ENCODE measurements at regions not wholly inside any gene's neighbourhood (a gene's known extent, or its start where the extent isn't known, plus 50 kb on each side); places are given as distances from the start of the nearest gene placed in this dataset.

DNA sequence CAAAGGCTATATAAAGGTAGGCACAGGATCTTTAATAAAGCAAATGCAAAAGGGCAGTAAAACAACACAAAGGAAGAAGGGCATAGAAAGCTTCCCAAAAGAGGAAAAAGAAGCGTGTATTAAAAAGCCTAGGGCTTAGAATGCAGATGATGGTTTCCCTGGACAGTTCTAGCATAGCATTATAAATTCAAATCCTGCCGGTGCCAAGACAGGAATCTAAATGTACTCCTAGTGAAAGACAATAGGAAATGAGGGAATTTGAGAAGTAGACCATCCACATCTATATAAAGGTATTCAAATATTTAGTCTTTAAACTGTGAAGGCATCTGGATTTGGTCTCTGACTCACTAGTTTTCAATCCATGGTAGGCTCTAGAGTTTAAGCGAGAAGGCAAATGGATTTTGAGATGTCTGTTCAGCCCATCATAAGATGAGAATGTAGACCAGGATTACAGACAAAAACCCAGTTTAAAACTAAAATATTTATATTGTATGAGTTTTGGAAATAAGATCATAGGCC lies 431.8 kb downstream of the TBL1XR1 start:
- Histone ChIP-seq H3K9me3 (ENCODE audit: control insufficient read depth in 4 of 4, insufficient read depth in 3 of 4, low read length in 3 of 4) (peaks cover 0 to 3% (median under 1%) of the 10 kb centered on the region in 4 donors), H3K27ac (ENCODE audit: low read depth in 1 of 2, low read length in 1 of 2) (no peak overlapping the region), H3K9ac (ENCODE audit: insufficient read depth in 1 of 2, low read length in 2 of 2) (no peak overlapping the region), H3K36me3 (ENCODE audit: control insufficient read depth in 4 of 4, insufficient read depth in 4 of 4, low read length in 4 of 4) (no peaks in the 10 kb centered on the region), H3K27me3 (ENCODE audit: control insufficient read depth in 3 of 3, insufficient read depth in 3 of 3, low read length in 2 of 3) (no peaks in the 10 kb centered on the region), H3K4me3 (no peak overlapping the region), H3K4me1 (ENCODE audit: control insufficient read depth in 5 of 5, insufficient read depth in 5 of 5, low read length in 5 of 5) (no peaks in the 10 kb centered on the region)
- WGBS, 2 donors: 93 to 94% methylated on average over 3 of the region's 3 CpGs
- ATAC-seq (ENCODE audit: insufficient read depth, low FRiP score): no peak
- no peak for DNase-seq
- TF ChIP-seq, protein P1, sequence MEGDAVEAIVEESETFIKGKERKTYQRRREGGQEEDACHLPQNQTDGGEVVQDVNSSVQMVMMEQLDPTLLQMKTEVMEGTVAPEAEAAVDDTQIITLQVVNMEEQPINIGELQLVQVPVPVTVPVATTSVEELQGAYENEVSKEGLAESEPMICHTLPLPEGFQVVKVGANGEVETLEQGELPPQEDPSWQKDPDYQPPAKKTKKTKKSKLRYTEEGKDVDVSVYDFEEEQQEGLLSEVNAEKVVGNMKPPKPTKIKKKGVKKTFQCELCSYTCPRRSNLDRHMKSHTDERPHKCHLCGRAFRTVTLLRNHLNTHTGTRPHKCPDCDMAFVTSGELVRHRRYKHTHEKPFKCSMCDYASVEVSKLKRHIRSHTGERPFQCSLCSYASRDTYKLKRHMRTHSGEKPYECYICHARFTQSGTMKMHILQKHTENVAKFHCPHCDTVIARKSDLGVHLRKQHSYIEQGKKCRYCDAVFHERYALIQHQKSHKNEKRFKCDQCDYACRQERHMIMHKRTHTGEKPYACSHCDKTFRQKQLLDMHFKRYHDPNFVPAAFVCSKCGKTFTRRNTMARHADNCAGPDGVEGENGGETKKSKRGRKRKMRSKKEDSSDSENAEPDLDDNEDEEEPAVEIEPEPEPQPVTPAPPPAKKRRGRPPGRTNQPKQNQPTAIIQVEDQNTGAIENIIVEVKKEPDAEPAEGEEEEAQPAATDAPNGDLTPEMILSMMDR (IDR thresholded peaks at IDR 0.05; ENCODE audit: control extremely low read depth, extremely low read depth): no peak

DNA sequence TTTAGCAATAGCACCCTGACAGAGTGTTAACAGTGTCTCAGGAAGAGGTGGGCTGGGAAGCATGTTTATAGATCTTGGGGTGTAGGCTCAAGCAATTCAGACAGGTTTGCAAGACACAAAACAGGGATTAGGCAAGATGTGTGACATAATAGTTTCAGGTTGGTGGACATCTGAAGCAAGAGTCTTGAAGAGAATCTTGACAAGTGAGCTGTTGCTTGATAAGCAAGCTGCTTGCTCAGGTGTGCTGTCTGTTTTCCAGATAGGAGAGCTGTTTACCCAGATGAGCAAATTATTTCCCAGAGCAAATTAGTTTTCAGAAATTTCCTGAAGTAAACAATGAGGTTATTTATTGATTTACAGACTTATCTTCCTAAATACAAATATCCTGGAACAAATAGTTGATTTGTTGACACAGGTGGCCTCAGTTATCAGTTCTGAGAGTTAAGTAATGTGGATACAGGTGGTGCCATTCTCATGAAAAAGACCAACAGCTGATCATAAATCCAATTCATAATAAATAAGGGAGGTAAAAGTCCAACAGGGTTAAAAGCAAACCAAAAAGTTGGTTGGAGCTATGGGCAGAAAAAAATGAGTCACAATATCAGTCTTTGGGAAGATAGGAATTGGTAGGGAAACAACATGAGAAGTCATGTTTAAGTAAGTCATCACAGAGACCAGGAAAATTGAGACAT lies 437.3 kb downstream of the TBL1XR1 start:
- Histone ChIP-seq H3K36me3 (ENCODE audit: control insufficient read depth in 4 of 4, insufficient read depth in 4 of 4, low read length in 4 of 4) (no peaks in the 10 kb centered on the region), H3K9ac (ENCODE audit: insufficient read depth in 1 of 2, low read length in 2 of 2) (no peak overlapping the region), H3K27me3 (ENCODE audit: control insufficient read depth in 3 of 3, insufficient read depth in 3 of 3, low read length in 2 of 3) (no peaks in the 10 kb centered on the region), H3K4me1 (ENCODE audit: control insufficient read depth in 5 of 5, insufficient read depth in 5 of 5, low read length in 5 of 5) (no peaks in the 10 kb centered on the region), H3K4me3 (no peak overlapping the region), H3K27ac (ENCODE audit: low read depth in 1 of 2, low read length in 1 of 2) (no peak overlapping the region), H3K9me3 (ENCODE audit: control insufficient read depth in 4 of 4, insufficient read depth in 3 of 4, low read length in 3 of 4) (peaks cover 0 to 3% (median 0%) of the 10 kb centered on the region in 4 donors)
- no peak for DNase-seq
- ATAC-seq (ENCODE audit: insufficient read depth, low FRiP score): no peak
- TF ChIP-seq, protein P1 (IDR thresholded peaks at IDR 0.05; ENCODE audit: control extremely low read depth, extremely low read depth): no peak

DNA sequence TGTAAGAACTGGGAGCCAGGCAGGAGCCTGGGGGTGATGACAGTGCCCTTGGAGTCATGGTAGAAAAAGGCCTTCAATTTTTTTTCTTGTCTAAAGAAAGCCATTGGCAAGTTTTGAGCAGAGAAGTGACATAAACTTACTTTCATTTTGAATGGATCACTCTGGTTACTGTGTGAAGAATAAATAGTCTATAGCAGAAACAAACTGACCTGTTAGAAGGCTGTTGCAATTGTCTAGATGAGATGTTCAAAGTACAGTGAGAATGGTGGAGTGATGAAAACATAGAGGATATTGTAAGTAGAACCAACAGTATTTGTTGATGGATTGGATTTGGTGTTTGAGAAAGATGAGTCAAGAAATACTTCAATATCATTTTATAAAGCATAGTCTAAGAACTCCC lies 439.9 kb downstream of the TBL1XR1 start:
- TF ChIP-seq, protein P1 (IDR thresholded peaks at IDR 0.05; ENCODE audit: control extremely low read depth, extremely low read depth): no peak
- H3K9ac ChIP-seq (ENCODE audit: insufficient read depth in 1 of 2, low read length in 2 of 2): no peak overlapping the region
- H3K4me3 ChIP-seq: no peak overlapping the region
- no peak for ATAC-seq (ENCODE audit: insufficient read depth, low FRiP score)
- no peaks in the 10 kb centered on the region for H3K9me3 ChIP-seq (ENCODE audit: control insufficient read depth in 4 of 4, insufficient read depth in 3 of 4, low read length in 3 of 4)
- H3K4me1 ChIP-seq (ENCODE audit: control insufficient read depth in 5 of 5, insufficient read depth in 5 of 5, low read length in 5 of 5): no peaks in the 10 kb centered on the region
- no peak for DNase-seq
- H3K36me3 ChIP-seq (ENCODE audit: control insufficient read depth in 4 of 4, insufficient read depth in 4 of 4, low read length in 4 of 4): no peaks in the 10 kb centered on the region
- H3K27me3 ChIP-seq (ENCODE audit: control insufficient read depth in 3 of 3, insufficient read depth in 3 of 3, low read length in 2 of 3): no peaks in the 10 kb centered on the region
- H3K27ac ChIP-seq (ENCODE audit: low read depth in 1 of 2, low read length in 1 of 2): no peak overlapping the region

DNA sequence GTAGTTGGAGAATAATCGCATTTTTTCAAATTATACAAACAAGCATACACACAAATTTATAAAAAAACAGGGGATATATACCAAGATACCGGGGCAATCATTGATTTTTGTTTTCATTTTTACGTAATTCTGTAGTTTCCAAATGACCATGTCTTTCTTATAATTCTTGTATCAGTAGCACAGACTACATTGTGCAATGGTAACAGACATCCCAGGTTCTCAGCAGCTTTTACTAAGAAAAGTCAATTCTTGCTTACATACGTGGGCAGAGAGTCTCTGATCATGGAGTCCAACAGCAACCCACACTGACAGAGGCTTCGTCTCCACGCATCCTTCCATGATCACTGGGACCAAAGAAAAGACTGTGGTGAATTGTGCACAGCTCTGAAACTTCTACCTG lies 441.3 kb downstream of the TBL1XR1 start:
- Histone ChIP-seq H3K4me1 (ENCODE audit: control insufficient read depth in 5 of 5, insufficient read depth in 5 of 5, low read length in 5 of 5) (no peaks in the 10 kb centered on the region), H3K9me3 (ENCODE audit: control insufficient read depth in 4 of 4, insufficient read depth in 3 of 4, low read length in 3 of 4) (no peaks in the 10 kb centered on the region), H3K27me3 (ENCODE audit: control insufficient read depth in 3 of 3, insufficient read depth in 3 of 3, low read length in 2 of 3) (no peaks in the 10 kb centered on the region), H3K9ac (ENCODE audit: insufficient read depth in 1 of 2, low read length in 2 of 2) (no peak overlapping the region), H3K27ac (ENCODE audit: low read depth in 1 of 2, low read length in 1 of 2) (no peak overlapping the region), H3K4me3 (no peak overlapping the region), H3K36me3 (ENCODE audit: control insufficient read depth in 4 of 4, insufficient read depth in 4 of 4, low read length in 4 of 4) (no peaks in the 10 kb centered on the region)
- ATAC-seq (ENCODE audit: insufficient read depth, low FRiP score) (no peak), DNase-seq (no peak)
- TF ChIP-seq, protein P1 (IDR thresholded peaks at IDR 0.05; ENCODE audit: control extremely low read depth, extremely low read depth): no peak
- WGBS, 2 donors: 94% methylated on average over 6 of the region's 6 CpGs
